HepG2 (cell line): ENCODE measurements at regions not wholly inside any gene's neighbourhood (a gene's known extent, or its start where the extent isn't known, plus 50 kb on each side); places are given as distances from the start of the nearest gene placed in this dataset.

Experiments used
- AHDC1 ChIP-seq: sonication (generic); formaldehyde crosslinking; IDR thresholded peaks from 2 replicates; pipeline ENCODE4 v1.5.1; 2020; ENCODE audit warnings: mild to moderate bottlenecking, missing genetic modification reagents, borderline replicate concordance
- ERF ChIP-seq: IDR thresholded peaks from 2 replicates; pipeline ENCODE4 v1.6.1; 2018; ENCODE audit warnings: missing biosample characterization, missing genetic modification reagents
- GZF1 ChIP-seq: sonication (generic); formaldehyde crosslinking; IDR thresholded peaks from 2 replicates; pipeline ENCODE4 v1.5.1; 2020; ENCODE audit warnings: mild to moderate bottlenecking, missing genetic modification reagents
- HDAC2 ChIP-seq: sonication (generic); formaldehyde crosslinking; IDR thresholded peaks from 2 replicates; pipeline ENCODE4 v1.4.0; 2020; ENCODE audit warnings: missing genetic modification reagents
- HOMEZ ChIP-seq: IDR thresholded peaks from 2 replicates; pipeline ENCODE4 v1.6.1; 2016; ENCODE audit warnings: low read depth
- IKZF1 ChIP-seq: fragments of 450-650 bp; IDR thresholded peaks from 2 replicates; pipeline ENCODE4 v1.7.1; 2016
- MXD4 ChIP-seq: IDR thresholded peaks from 2 replicates; pipeline ENCODE4 v1.6.1; 2016; ENCODE audit warnings: mild to moderate bottlenecking, missing biosample characterization, missing genetic modification reagents
- RXRB ChIP-seq: IDR thresholded peaks from 2 replicates; pipeline ENCODE4 v1.6.1; 2016; ENCODE audit warnings: borderline replicate concordance, missing genetic modification reagents, missing compliant biosample characterization
- SAP130 ChIP-seq: IDR thresholded peaks from 2 replicates; pipeline ENCODE4 v1.6.1; 2016; ENCODE audit warnings: low read depth
- TBP ChIP-seq: sonication (generic); formaldehyde crosslinking; IDR thresholded peaks from 2 replicates; pipeline ENCODE4 v1.5.0; 2020; ENCODE audit warnings: missing genetic modification reagents
- ZMYM3 ChIP-seq: sonication (generic); formaldehyde crosslinking; IDR thresholded peaks from 2 replicates; pipeline ENCODE4 v1.5.1; 2020; ENCODE audit warnings: mild to moderate bottlenecking, missing genetic modification reagents
- ZNF224 ChIP-seq: sonication (generic); formaldehyde crosslinking; IDR thresholded peaks from 2 replicates; pipeline ENCODE4 v1.5.0; 2020; ENCODE audit warnings: mild to moderate bottlenecking, missing genetic modification reagents
- ZNF292 ChIP-seq: sonication (generic); formaldehyde crosslinking; IDR thresholded peaks from 2 replicates; pipeline ENCODE4 v1.8.1; 2022; ENCODE audit warnings: mild to moderate bottlenecking, low read depth, missing genetic modification reagents, borderline replicate concordance
- ZNF616 ChIP-seq: sonication (generic); formaldehyde crosslinking; IDR thresholded peaks from 2 replicates; pipeline ENCODE4 v1.5.0; 2020; ENCODE audit warnings: low read depth, mild to moderate bottlenecking, missing genetic modification reagents
- ZNF644 ChIP-seq: IDR thresholded peaks from 2 replicates; pipeline ENCODE4 v1.6.1; 2016; ENCODE audit warnings: low read depth
- ZNF660 ChIP-seq: sonication (generic); formaldehyde crosslinking; IDR thresholded peaks from 2 replicates; pipeline ENCODE4 v1.5.1; 2020; ENCODE audit warnings: mild to moderate bottlenecking, low read depth, missing genetic modification reagents, borderline replicate concordance
- ZNF691 ChIP-seq: sonication (generic); formaldehyde crosslinking; IDR thresholded peaks from 2 replicates; pipeline ENCODE4 v1.4.0; 2020; ENCODE audit warnings: missing genetic modification reagents, low read depth, mild to moderate bottlenecking, borderline replicate concordance
- ZNF713 ChIP-seq: sonication (generic); formaldehyde crosslinking; IDR thresholded peaks from 2 replicates; pipeline ENCODE4 v1.4.0; 2020; ENCODE audit warnings: mild to moderate bottlenecking, missing genetic modification reagents
- ZNF720 ChIP-seq: sonication (generic); formaldehyde crosslinking; IDR thresholded peaks from 2 replicates; pipeline ENCODE4 v1.4.0; 2020; ENCODE audit warnings: missing genetic modification reagents

GRCh38 chr7:142248-142941 lies 50.0 kb upstream of the FAM20C start (continued):
- TF ChIP-seq AHDC1, result 0 out of 2 replicates have a peak, but pooled peaks have one; percentile 34
- no peak for TF ChIP-seq ZNF720 (CRISPR knock-in tag)
- peak; percentile 36; the same call in 1 of the 2 replicates for TF ChIP-seq HDAC2 (CRISPR knock-in tag)
- TF ChIP-seq TBP (CRISPR knock-in tag), result no peak
- TF ChIP-seq ERF (CRISPR knock-in tag), result 0 out of 2 replicates have a peak, but pooled peaks have one; percentile 20
- TF ChIP-seq GZF1, result no peak
- TF ChIP-seq ZMYM3 (CRISPR knock-in tag), result peak; percentile 42; the same call in 1 of the 2 replicates
- peak; percentile 40 for TF ChIP-seq ZNF644 (CRISPR knock-in tag)
- no peak for TF ChIP-seq IKZF1
- no peak for TF ChIP-seq ZNF660 (CRISPR knock-in tag)
- 0 out of 2 replicates have a peak, but pooled peaks have one; percentile 25 for TF ChIP-seq MXD4 (CRISPR knock-in tag)
- peak; percentile 39; the same call in 1 of the 2 replicates for TF ChIP-seq SAP130 (CRISPR knock-in tag)
- TF ChIP-seq ZNF691 (CRISPR knock-in tag), result peak; percentile 63; the same call in 1 of the 2 replicates
- no peak for TF ChIP-seq ZNF616 (CRISPR knock-in tag)
- peak; percentile 99 for TF ChIP-seq ZNF292 (CRISPR knock-in tag)
- TF ChIP-seq ZNF224 (CRISPR knock-in tag), result no peak
- 0 out of 2 replicates have a peak, but pooled peaks have one; percentile 23 for TF ChIP-seq HOMEZ (CRISPR knock-in tag)
- TF ChIP-seq ZNF713 (CRISPR knock-in tag), result no peak
- TF ChIP-seq RXRB, result peak; percentile 17; the same call in 1 of the 2 replicates
